ENCODE measurements at regions not wholly inside any gene's neighbourhood (a gene's known extent, or its start where the extent isn't known, plus 50 kb on each side); places are given as distances from the start of the nearest gene placed in this dataset.
A peak's percentile ranks its signal among the peaks of the same experiment; 100 is the strongest.

DNA sequence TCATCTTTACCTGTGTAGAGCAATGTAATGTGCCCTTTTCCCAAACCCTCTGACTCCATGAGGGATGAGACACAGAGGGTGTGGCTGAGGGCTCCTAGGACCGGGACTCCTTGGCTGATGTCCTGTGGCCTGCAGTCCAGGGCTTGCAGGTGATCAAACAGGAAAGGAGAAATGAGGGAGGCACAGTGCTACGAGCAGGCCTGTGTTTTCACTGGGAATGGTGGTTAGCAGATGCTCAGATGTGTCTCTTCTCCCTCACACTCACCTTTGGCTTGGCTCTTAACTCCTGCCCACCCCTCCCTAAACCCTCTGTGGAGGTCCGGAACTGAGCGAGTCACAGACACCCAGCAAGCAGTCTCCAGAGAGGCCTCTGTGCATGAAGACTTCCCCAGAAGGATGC, 254.4 kb downstream of the DAD1 start:
- no peak overlapping the region for H3K4me3 ChIP-seq
- H3K27me3 ChIP-seq: no peaks in the 10 kb centered on the region
- intact Hi-C loops (cut with DNase I): no loop called here
- H3K4me1 ChIP-seq: peaks cover 0 to 4% of the 10 kb centered on the region in 2 donors
- ATAC-seq (peak; percentile 6), DNase-seq (no peak)
- peaks cover 0 to 6% of the 10 kb centered on the region in 2 donors for H3K9me3 ChIP-seq
- H3K27ac ChIP-seq: no peak overlapping the region
- TF ChIP-seq, protein P1, sequence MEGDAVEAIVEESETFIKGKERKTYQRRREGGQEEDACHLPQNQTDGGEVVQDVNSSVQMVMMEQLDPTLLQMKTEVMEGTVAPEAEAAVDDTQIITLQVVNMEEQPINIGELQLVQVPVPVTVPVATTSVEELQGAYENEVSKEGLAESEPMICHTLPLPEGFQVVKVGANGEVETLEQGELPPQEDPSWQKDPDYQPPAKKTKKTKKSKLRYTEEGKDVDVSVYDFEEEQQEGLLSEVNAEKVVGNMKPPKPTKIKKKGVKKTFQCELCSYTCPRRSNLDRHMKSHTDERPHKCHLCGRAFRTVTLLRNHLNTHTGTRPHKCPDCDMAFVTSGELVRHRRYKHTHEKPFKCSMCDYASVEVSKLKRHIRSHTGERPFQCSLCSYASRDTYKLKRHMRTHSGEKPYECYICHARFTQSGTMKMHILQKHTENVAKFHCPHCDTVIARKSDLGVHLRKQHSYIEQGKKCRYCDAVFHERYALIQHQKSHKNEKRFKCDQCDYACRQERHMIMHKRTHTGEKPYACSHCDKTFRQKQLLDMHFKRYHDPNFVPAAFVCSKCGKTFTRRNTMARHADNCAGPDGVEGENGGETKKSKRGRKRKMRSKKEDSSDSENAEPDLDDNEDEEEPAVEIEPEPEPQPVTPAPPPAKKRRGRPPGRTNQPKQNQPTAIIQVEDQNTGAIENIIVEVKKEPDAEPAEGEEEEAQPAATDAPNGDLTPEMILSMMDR (IDR thresholded peaks at IDR 0.05): no peak
- no peaks in the 10 kb centered on the region for H3K36me3 ChIP-seq

DNA sequence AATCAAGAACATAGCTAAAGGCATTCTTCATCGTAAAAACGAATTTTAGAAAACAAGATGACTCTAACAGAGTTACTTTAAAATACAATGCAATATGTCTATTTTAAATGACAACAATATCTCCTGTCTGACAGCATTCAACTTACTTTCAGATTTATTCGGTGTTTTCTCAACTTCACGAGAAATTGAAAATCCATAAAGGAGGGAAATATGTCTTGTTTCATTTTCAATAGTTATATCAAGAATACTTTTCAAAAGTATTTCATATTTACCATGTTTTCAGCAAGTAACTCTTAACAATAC, 254.8 kb downstream of the DAD1 start:
- Histone ChIP-seq H3K9me3 (peaks cover 0 to 10% of the 10 kb centered on the region in 2 donors), H3K27me3 (no peaks in the 10 kb centered on the region), H3K4me3 (no peak overlapping the region), H3K27ac (no peak overlapping the region), H3K4me1 (peaks cover 0 to 4% of the 10 kb centered on the region in 2 donors), H3K36me3 (no peaks in the 10 kb centered on the region)
- no peak for ATAC-seq
- TF ChIP-seq, protein P1 (IDR thresholded peaks at IDR 0.05): no peak
- no peak for DNase-seq
- intact Hi-C loops (cut with DNase I): no loop called here

DNA sequence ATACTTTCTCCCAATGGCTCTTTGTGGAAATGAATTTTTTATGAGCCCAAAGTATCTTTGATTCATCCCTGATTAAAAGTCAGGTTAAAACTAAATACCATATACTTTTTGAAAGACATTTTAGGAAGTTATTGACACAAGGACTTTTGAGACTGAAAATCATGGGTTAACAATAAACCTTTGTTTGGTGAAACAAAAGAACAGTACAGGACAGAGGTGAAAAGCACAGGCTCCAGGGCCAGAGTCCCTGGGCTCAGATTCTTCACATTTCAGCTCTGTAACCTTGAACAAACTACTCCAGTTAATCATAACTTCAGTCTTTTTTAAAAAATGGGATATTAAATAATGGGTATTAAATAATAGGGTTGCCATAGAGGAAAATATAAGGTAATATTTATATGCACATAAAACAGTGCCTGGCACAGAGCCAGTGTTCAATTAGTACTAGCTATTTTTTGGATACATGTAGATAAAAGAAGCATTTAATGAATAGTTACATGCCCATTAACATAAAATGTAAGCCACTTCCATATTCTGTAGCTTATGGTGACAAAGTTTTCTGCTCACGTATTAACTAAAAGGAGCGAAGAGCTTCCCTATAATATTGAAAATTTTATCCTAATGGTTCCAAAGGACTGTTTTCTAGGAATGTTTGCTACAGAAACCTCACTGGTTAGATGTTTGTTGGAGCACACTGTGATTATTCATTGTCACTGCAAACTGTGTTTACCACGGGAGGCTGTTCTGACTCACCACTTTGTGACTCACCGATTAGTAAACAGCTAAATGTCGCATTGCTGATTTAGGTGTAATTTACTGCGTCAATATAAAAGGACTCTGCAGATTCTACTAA, 255.4 kb downstream of the DAD1 start:
- intact Hi-C loops (cut with DNase I): no loop called here
- TF ChIP-seq, protein P1 (IDR thresholded peaks at IDR 0.05): no peak
- peak; percentile 85 for ATAC-seq

DNA sequence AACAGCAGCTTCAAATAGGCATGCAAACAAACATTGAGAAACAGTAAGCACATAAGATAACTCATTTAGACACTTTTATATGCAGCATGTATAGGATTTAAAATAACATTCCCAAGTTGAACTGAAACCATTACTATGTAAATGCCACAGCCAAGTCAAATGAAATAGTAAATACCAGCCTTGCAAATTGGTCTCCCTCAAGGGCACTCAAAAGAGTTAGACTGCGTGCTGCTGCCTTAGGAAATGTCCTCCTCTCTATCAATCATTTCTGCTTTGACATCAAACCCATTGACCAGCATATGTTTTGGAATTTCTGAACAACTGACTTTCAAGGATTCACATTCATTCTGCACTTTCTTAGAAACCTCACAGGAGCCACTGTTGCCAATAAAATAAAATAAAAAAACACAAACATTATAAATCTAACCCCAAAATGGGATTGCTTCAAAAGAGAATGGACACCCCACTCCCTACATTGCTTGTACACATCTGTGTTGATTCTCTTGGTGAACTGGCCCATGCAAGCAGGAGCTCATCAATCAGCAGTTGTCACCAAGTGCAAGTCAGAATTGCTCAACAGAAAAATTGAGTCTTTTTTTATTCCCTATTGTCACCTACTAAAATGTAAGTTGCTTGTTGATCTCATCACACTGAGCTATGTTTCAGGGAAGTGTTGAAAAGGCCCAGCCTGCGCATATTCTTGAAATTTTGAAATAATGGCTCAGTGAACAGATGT, 256.2 kb downstream of the DAD1 start:
- Histone ChIP-seq H3K27me3 (no peaks in the 10 kb centered on the region), H3K9me3 (peaks cover 0 to 21% of the 10 kb centered on the region in 2 donors), H3K27ac (no peak overlapping the region), H3K4me1 (peaks cover 0 to 4% of the 10 kb centered on the region in 2 donors), H3K4me3 (no peak overlapping the region), H3K36me3 (no peaks in the 10 kb centered on the region)
- DNase-seq: peak in 1 of 4 donors; percentile 25
- intact Hi-C loops (cut with DNase I): no loop called here
- ATAC-seq: peak; percentile 83
- TF ChIP-seq, protein P1 (IDR thresholded peaks at IDR 0.05): no peak

More for the DNA sequence above, 255.4 kb downstream of the DAD1 start:
- no peak for DNase-seq
- Histone ChIP-seq H3K36me3 (no peaks in the 10 kb centered on the region), H3K4me1 (peaks cover 0 to 4% of the 10 kb centered on the region in 2 donors), H3K9me3 (peaks cover 0 to 16% of the 10 kb centered on the region in 2 donors), H3K27ac (no peak overlapping the region), H3K27me3 (no peaks in the 10 kb centered on the region), H3K4me3 (no peak overlapping the region)

DNA sequence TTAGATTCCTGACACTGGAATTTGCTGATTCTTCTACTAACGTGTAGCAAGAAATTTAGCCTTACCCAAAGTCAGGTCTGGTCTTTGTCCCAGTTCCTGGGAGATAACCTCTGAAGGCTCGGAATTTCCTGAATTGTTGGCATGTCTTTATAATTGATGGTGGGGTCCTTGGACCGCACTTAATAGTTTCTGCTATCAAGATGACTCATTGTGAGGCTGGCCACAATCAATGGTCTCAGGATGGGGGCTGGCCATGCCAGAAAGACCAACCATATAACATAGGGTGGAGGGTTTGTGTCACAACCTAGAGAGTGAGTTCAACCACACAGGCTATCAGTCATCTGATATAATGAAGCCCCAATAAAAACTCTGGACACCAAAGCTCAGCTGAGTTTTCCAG, 259.7 kb downstream of the DAD1 start:
- Histone ChIP-seq H3K4me3 (no peak overlapping the region), H3K27ac (no peak overlapping the region), H3K36me3 (no peaks in the 10 kb centered on the region), H3K4me1 (peaks cover 0 to 4% of the 10 kb centered on the region in 2 donors), H3K9me3 (peaks cover 0 to 21% of the 10 kb centered on the region in 2 donors), H3K27me3 (no peaks in the 10 kb centered on the region)
- intact Hi-C loops (cut with DNase I): no loop called here
- no peak for DNase-seq
- no peak for ATAC-seq
- TF ChIP-seq, protein P1 (IDR thresholded peaks at IDR 0.05): no peak

Data from left lung (tissue), 4 donors.